ENCODE measurements at regions not wholly inside any gene's neighbourhood (a gene's known extent, or its start where the extent isn't known, plus 50 kb on each side); places are given as distances from the start of the nearest gene placed in this dataset.

GRCh38 chr2:156719036-156719435 lies 282.9 kb downstream of the GPD2 start:
- no peak overlapping the region for H3K4me3 ChIP-seq (ENCODE audit: control extremely low read depth in 1 of 5, extremely low read depth in 1 of 5, insufficient read depth in 1 of 5, low read depth in 2 of 5, low read length in 4 of 5)
- no peaks in the 10 kb centered on the region for H3K27me3 ChIP-seq (replicated peaks in 1 of 4; ENCODE audit: control extremely low read depth in 1 of 4, control insufficient read depth in 3 of 4, insufficient read depth in 4 of 4, low read length in 3 of 4)
- Mint-ChIP-seq H3K27me3 (no peaks in the 10 kb centered on the region), H3K4me3 (no peak overlapping the region), H3K9me3 (ENCODE audit: insufficient read depth) (no peaks in the 10 kb centered on the region), H3K4me1 (no peaks in the 10 kb centered on the region), H3K27ac (no peak overlapping the region)
- no peak overlapping the region for H3K27ac ChIP-seq (ENCODE audit: low read length in 2 of 2)
- TF ChIP-seq CTCF (IDR thresholded peaks at IDR 0.05): no peak
- TF ChIP-seq EZH2 (IDR thresholded peaks at IDR 0.05; ENCODE audit: borderline replicate concordance, insufficient read depth, low read depth, low read length, poor library complexity, severe bottlenecking): no peak
- intact Hi-C loops (cut with micrococcal nuclease): no loop called here
- DNase-seq (no peak), ATAC-seq (ENCODE audit: low read depth) (no peak)
- no peaks in the 10 kb centered on the region for H3K4me1 ChIP-seq (ENCODE audit: control insufficient read depth in 2 of 2, insufficient read depth in 2 of 2, low read length in 2 of 2)
- H3K4me2 ChIP-seq (replicated peaks; ENCODE audit: low read depth, low read length, poor library complexity, severe bottlenecking): no peak overlapping the region
- H3K9ac ChIP-seq (ENCODE audit: low read length): no peak overlapping the region
- no peaks in the 10 kb centered on the region for H3K79me2 ChIP-seq (ENCODE audit: control insufficient read depth, insufficient read depth, low read length)
- no peaks in the 10 kb centered on the region for H3K36me3 ChIP-seq (replicated peaks in 1 of 2; ENCODE audit: control extremely low read depth in 1 of 2, control insufficient read depth in 1 of 2, extremely low read depth in 1 of 2, insufficient read depth in 2 of 2, low read length in 1 of 2)
- no peaks in the 10 kb centered on the region for H4K20me1 ChIP-seq (ENCODE audit: control insufficient read depth, insufficient read depth, low read length, poor library complexity, severe bottlenecking)
- no peak overlapping the region for H2AFZ ChIP-seq (ENCODE audit: insufficient read depth, low read depth, low read length, poor library complexity, severe bottlenecking)
- ChIA-PET POLR2A (no interaction called here), CTCF (no interaction called here)
- no peaks in the 10 kb centered on the region for H3K9me3 ChIP-seq (ENCODE audit: control extremely low read depth in 1 of 3, control insufficient read depth in 2 of 3, insufficient read depth in 1 of 3, low read length in 2 of 3)
- WGBS (ENCODE audit: insufficient coverage): 73% methylated on average over 2 of the region's 3 CpGs

- ATAC-seq (ENCODE audit: low read depth): no peak
Measured at GRCh38 chr2:156727867-156728266, 291.7 kb downstream of the GPD2 start.

More at GRCh38 chr2:156727867-156728266, 291.7 kb downstream of the GPD2 start:
- Histone ChIP-seq H4K20me1 (ENCODE audit: control insufficient read depth, insufficient read depth, low read length, poor library complexity, severe bottlenecking) (no peaks in the 10 kb centered on the region), H3K9me3 (ENCODE audit: control extremely low read depth in 1 of 3, control insufficient read depth in 2 of 3, insufficient read depth in 1 of 3, low read length in 2 of 3) (no peaks in the 10 kb centered on the region), H3K79me2 (ENCODE audit: control insufficient read depth, insufficient read depth, low read length) (no peaks in the 10 kb centered on the region), H3K36me3 (replicated peaks in 1 of 2; ENCODE audit: control extremely low read depth in 1 of 2, control insufficient read depth in 1 of 2, extremely low read depth in 1 of 2, insufficient read depth in 2 of 2, low read length in 1 of 2) (no peaks in the 10 kb centered on the region), H2AFZ (ENCODE audit: insufficient read depth, low read depth, low read length, poor library complexity, severe bottlenecking) (no peak overlapping the region), H3K27ac (ENCODE audit: low read length in 2 of 2) (no peak overlapping the region), H3K4me2 (replicated peaks; ENCODE audit: low read depth, low read length, poor library complexity, severe bottlenecking) (no peak overlapping the region), H3K9ac (ENCODE audit: low read length) (no peak overlapping the region), H3K4me3 (ENCODE audit: control extremely low read depth in 1 of 5, extremely low read depth in 1 of 5, insufficient read depth in 1 of 5, low read depth in 2 of 5, low read length in 4 of 5) (no peak overlapping the region), H3K27me3 (replicated peaks in 1 of 4; ENCODE audit: control extremely low read depth in 1 of 4, control insufficient read depth in 3 of 4, insufficient read depth in 4 of 4, low read length in 3 of 4) (no peaks in the 10 kb centered on the region), H3K4me1 (ENCODE audit: control insufficient read depth in 2 of 2, insufficient read depth in 2 of 2, low read length in 2 of 2) (no peaks in the 10 kb centered on the region)
- Mint-ChIP-seq H3K27me3 (no peaks in the 10 kb centered on the region), H3K9me3 (ENCODE audit: insufficient read depth) (no peaks in the 10 kb centered on the region), H3K4me3 (no peak overlapping the region), H3K4me1 (no peaks in the 10 kb centered on the region), H3K27ac (no peak overlapping the region)
- POLR2A ChIA-PET: no interaction called here
- CTCF ChIA-PET: no interaction called here
- no peak for TF ChIP-seq CTCF (IDR thresholded peaks at IDR 0.05)
- TF ChIP-seq EZH2 (IDR thresholded peaks at IDR 0.05; ENCODE audit: borderline replicate concordance, insufficient read depth, low read depth, low read length, poor library complexity, severe bottlenecking): no peak
- no peak for DNase-seq
- intact Hi-C loops (cut with micrococcal nuclease): no loop called here

Data from B cell (primary cell).